HepG2 (cell line): ENCODE measurements at regions not wholly inside any gene's neighbourhood (a gene's known extent, or its start where the extent isn't known, plus 50 kb on each side); places are given as distances from the start of the nearest gene placed in this dataset.

ENCODE experiments used
- ATAC-seq: fragments of 200-7000 bp; cut with Tn5 transposase; 3 replicates; pipeline ENCODE4 v1.9.1; 2020; ENCODE audit warnings: mild to moderate bottlenecking, moderate library complexity
- BruUV-seq: library from RNA; stranded (reverse); fragments of 400-500 nt; replicated peaks from 2 replicates; lab custom pipeline; 2021; lab: Mats Ljungman, UMichigan
- CTCF ChIA-PET: fragments of 300-600 bp; formaldehyde crosslinking; extraction: SDS; loops from one replicate; lab custom pipeline; 2021; ENCODE audit warnings: low total read pairs, inconsistent platforms, low intra/inter-chr PET ratio; lab: Yijun Ruan, JAX
- POLR2A ChIA-PET: fragments of 350-600 bp; sonication (Branson Sonifier 250); formaldehyde crosslinking; loops from one replicate; lab custom pipeline; 2020; ENCODE audit warnings: antibody characterized with exemption, inconsistent platforms; lab: Yijun Ruan, JAX
- DNase-seq: peaks from one replicate; pipeline ENCODE4 v3.0.0-alpha.2; 2015; ENCODE audit warnings: low spot score
- FAIRE-seq: peaks from 3 replicates; lab custom pipeline; 2011; peaks lifted over from hg19 to GRCh38; lab: Jason Lieb, UNC
- H2AFZ ChIP-seq: one replicate; pipeline ENCODE4 v1.6.1; 2011; ENCODE audit warnings: low read length, inconsistent platforms
- H3K27ac ChIP-seq: fragments of 300-600 bp; 3 replicates; pipeline ENCODE4 v1.8.0; 2011; ENCODE audit warnings: mixed run types, mild to moderate bottlenecking, mixed read lengths, low read length, inconsistent platforms; ENCODE audit not compliant: insufficient read depth; ENCODE audit errors: extremely low read length
- H3K27me3 ChIP-seq, 2 experiments: fragments of 200-600 bp in 1 of 2; 2 replicates in 1 of 2; 3 replicates in 1 of 2; pipeline versions ENCODE4 v1.6.0 to v1.8.0; 2011; ENCODE audit warnings: low read length in 2 of 2, mild to moderate bottlenecking in 2 of 2, moderate library complexity in 2 of 2, inconsistent platforms in 1 of 2; ENCODE audit not compliant: insufficient read depth in 2 of 2, control insufficient read depth in 1 of 2
- H3K36me3 ChIP-seq, 2 experiments: fragments of 200-600 bp in 1 of 2; replicated peaks in 1 of 2; 2 replicates in 1 of 2; 3 replicates in 1 of 2; pipeline versions ENCODE4 v1.5.1 to v1.8.0; 2011; ENCODE audit warnings: low read length in 2 of 2, inconsistent platforms in 1 of 2; ENCODE audit not compliant: insufficient read depth in 2 of 2, control insufficient read depth in 1 of 2
- H3K4me1 ChIP-seq: 2 replicates; pipeline ENCODE4 v1.5.1; 2012; ENCODE audit warnings: low read length, inconsistent platforms; ENCODE audit not compliant: insufficient read depth
- H3K4me2 ChIP-seq: 2 replicates; pipeline ENCODE4 v1.6.0; 2011; ENCODE audit warnings: low read depth, low read length, inconsistent platforms
- H3K4me3 ChIP-seq, 3 experiments: fragments of 200-600 bp in 1 of 3; sonication (generic), shearing (Covaris generic) in 1 of 3; replicated peaks in 1 of 3; 2 replicates each; pipeline ENCODE4 v1.5.1; 2011 to 2016; ENCODE audit warnings: low read length in 3 of 3, inconsistent platforms in 2 of 3, low read depth in 2 of 3, mild to moderate bottlenecking in 2 of 3, control low read depth in 1 of 3, mixed read lengths in 1 of 3; ENCODE audit not compliant: insufficient read depth in 1 of 3
- H3K79me2 ChIP-seq: one replicate; pipeline ENCODE4 v1.6.1; 2011; ENCODE audit warnings: low read length, inconsistent platforms; ENCODE audit not compliant: insufficient read depth
- H3K9ac ChIP-seq: 2 replicates; pipeline ENCODE4 v1.6.0; 2011; ENCODE audit warnings: mild to moderate bottlenecking, low read depth, low read length, inconsistent platforms; ENCODE audit not compliant: insufficient read depth
- H3K9me3 ChIP-seq: 2 replicates; pipeline ENCODE4 v1.5.1; 2012; ENCODE audit warnings: mild to moderate bottlenecking, low read length
- H4K20me1 ChIP-seq: 2 replicates; pipeline ENCODE4 v1.6.0; 2011; ENCODE audit warnings: inconsistent platforms, mild to moderate bottlenecking, low read length, moderate library complexity; ENCODE audit not compliant: insufficient read depth
- ADNP ChIP-seq: sonication (generic); formaldehyde crosslinking; IDR thresholded peaks from 2 replicates; pipeline ENCODE4 v1.4.0; 2020; ENCODE audit warnings: missing genetic modification reagents
- EHMT2 ChIP-seq: fragments of 200-600 bp; sonication (generic); IDR thresholded peaks from 2 replicates; pipeline ENCODE4 v1.7.0; 2017; ENCODE audit warnings: antibody characterized with exemption, low read depth, low read length, borderline replicate concordance
- KAT7 ChIP-seq: IDR thresholded peaks from 2 replicates; pipeline ENCODE4 v1.6.1; 2018; ENCODE audit warnings: borderline replicate concordance, missing compliant biosample characterization
- RFX3 ChIP-seq: IDR thresholded peaks from 2 replicates; pipeline ENCODE4 v1.6.1; 2016; ENCODE audit warnings: missing biosample characterization, missing genetic modification reagents
- RFXANK ChIP-seq: IDR thresholded peaks from 2 replicates; pipeline ENCODE4 v1.6.1; 2016
- SP5 ChIP-seq: IDR thresholded peaks from 2 replicates; pipeline ENCODE4 v1.6.1; 2016; ENCODE audit warnings: low read depth, borderline replicate concordance
- TBL1XR1 ChIP-seq: fragments of 150-350 bp; IDR thresholded peaks from 2 replicates; pipeline ENCODE4 v1.6.1; 2014; ENCODE audit warnings: borderline replicate concordance, low read length; ENCODE audit not compliant: partially characterized antibody
- ZNF510 ChIP-seq: sonication (generic); formaldehyde crosslinking; IDR thresholded peaks from 2 replicates; pipeline ENCODE4 v1.4.0; 2020; ENCODE audit warnings: low read depth, mild to moderate bottlenecking, missing genetic modification reagents
- ZNF614 ChIP-seq: IDR thresholded peaks from 2 replicates; pipeline ENCODE4 v1.6.1; 2018; ENCODE audit warnings: missing biosample characterization, missing genetic modification reagents, inconsistent platforms, borderline replicate concordance
- ZNF737 ChIP-seq: sonication (generic); formaldehyde crosslinking; IDR thresholded peaks from 2 replicates; pipeline ENCODE4 v1.5.0; 2020; ENCODE audit warnings: missing genetic modification reagents, mild to moderate bottlenecking, borderline replicate concordance
- WGBS: methylation state at CpG from one replicate; pipeline ENCODE4 v1.1.6; 2017; ENCODE audit warnings: low lambda C conversion rate; 5-methylcytosine and 5-hydroxymethylcytosine counted together
- in situ Hi-C: cut with HindIII; loops from 2 replicates; pipeline ENCODE4 v1.10.0; 2017; ENCODE audit warnings: low pct_unique_long_range_greater_than_20kb; ENCODE audit not compliant: extremely low pct_ligation_motif_present
- intact Hi-C: fragments of 100-400 bp; cut with micrococcal nuclease; formaldehyde crosslinking; loops from one replicate; pipeline ENCODE4 v1.10.0; 2022; ENCODE audit not compliant: unreplicated experiment
- TF ChIP-seq, protein P1 (sequence below): fragments of 450-650 bp; IDR thresholded peaks from 2 replicates; pipeline ENCODE4 v1.6.1; 2017
- TF ChIP-seq, protein P2 (sequence below): sonication (generic); formaldehyde crosslinking; IDR thresholded peaks from 2 replicates; pipeline ENCODE4 v1.4.0; 2020; ENCODE audit warnings: missing genetic modification reagents
- TF ChIP-seq, protein P3 (sequence below): sonication (generic); formaldehyde crosslinking; IDR thresholded peaks from 2 replicates; pipeline ENCODE4 v1.5.1; 2020; ENCODE audit warnings: missing genetic modification reagents, mild to moderate bottlenecking, borderline replicate concordance
- TF ChIP-seq, protein P4 (sequence below): sonication (generic); formaldehyde crosslinking; IDR thresholded peaks from 2 replicates; pipeline ENCODE4 v1.5.0; 2020; ENCODE audit warnings: mild to moderate bottlenecking, missing genetic modification reagents, borderline replicate concordance

DNA sequence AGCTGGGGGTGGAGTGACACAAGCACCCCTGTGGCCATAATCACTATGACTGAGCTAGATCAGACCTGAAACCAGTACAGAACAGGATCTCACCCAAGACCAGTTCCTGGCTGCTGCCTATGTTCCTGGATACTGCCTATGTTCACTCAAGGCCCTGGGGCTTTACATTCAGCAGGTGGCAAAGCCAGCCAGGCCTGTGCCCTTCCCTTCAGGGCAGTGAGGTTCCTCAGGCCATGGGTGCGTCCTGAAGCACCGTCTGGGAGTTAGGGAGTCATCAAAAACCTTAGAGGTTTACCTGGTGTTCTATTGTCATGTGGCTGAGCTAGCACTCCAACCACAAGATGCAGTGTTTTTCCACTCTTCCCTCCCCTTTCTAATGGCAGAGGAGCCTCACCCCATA lies 419.8 kb downstream of the TMEM232 start:
- H3K9ac ChIP-seq: no peak overlapping the region
- H3K27ac ChIP-seq: no peak overlapping the region
- no peaks in the 10 kb centered on the region for H4K20me1 ChIP-seq
- ChIA-PET POLR2A (no interaction called here), CTCF (no interaction called here)
- intact Hi-C loops: no loop called here
- WGBS: 0% methylated on average over 2 of the region's 2 CpGs
- no peaks in the 10 kb centered on the region for H3K36me3 ChIP-seq
- peaks cover 4% of the 10 kb centered on the region; the same call in 1 of the 2 replicates for H3K9me3 ChIP-seq
- H2AFZ ChIP-seq: no peak overlapping the region
- BruUV-seq: no TSS peak
- peaks cover 7% of the 10 kb centered on the region; the same call in 1 of the 2 replicates for H3K4me1 ChIP-seq
- in situ Hi-C loops: no loop called here
- FAIRE-seq (no peak), DNase-seq (no peak), ATAC-seq (no peak)
- no peaks in the 10 kb centered on the region for H3K27me3 ChIP-seq
- H3K4me2 ChIP-seq: no peak overlapping the region
- no peak overlapping the region for H3K4me3 ChIP-seq
- no peaks in the 10 kb centered on the region for H3K79me2 ChIP-seq
- TF ChIP-seq, protein P1, sequence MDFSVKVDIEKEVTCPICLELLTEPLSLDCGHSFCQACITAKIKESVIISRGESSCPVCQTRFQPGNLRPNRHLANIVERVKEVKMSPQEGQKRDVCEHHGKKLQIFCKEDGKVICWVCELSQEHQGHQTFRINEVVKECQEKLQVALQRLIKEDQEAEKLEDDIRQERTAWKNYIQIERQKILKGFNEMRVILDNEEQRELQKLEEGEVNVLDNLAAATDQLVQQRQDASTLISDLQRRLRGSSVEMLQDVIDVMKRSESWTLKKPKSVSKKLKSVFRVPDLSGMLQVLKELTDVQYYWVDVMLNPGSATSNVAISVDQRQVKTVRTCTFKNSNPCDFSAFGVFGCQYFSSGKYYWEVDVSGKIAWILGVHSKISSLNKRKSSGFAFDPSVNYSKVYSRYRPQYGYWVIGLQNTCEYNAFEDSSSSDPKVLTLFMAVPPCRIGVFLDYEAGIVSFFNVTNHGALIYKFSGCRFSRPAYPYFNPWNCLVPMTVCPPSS: no peak
- TF ChIP-seq, protein P2, sequence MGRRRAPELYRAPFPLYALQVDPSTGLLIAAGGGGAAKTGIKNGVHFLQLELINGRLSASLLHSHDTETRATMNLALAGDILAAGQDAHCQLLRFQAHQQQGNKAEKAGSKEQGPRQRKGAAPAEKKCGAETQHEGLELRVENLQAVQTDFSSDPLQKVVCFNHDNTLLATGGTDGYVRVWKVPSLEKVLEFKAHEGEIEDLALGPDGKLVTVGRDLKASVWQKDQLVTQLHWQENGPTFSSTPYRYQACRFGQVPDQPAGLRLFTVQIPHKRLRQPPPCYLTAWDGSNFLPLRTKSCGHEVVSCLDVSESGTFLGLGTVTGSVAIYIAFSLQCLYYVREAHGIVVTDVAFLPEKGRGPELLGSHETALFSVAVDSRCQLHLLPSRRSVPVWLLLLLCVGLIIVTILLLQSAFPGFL (CRISPR knock-in tag): no peak
- no peak for TF ChIP-seq RFX3
- TF ChIP-seq ZNF614 (CRISPR knock-in tag): no peak
- TF ChIP-seq, protein P3, sequence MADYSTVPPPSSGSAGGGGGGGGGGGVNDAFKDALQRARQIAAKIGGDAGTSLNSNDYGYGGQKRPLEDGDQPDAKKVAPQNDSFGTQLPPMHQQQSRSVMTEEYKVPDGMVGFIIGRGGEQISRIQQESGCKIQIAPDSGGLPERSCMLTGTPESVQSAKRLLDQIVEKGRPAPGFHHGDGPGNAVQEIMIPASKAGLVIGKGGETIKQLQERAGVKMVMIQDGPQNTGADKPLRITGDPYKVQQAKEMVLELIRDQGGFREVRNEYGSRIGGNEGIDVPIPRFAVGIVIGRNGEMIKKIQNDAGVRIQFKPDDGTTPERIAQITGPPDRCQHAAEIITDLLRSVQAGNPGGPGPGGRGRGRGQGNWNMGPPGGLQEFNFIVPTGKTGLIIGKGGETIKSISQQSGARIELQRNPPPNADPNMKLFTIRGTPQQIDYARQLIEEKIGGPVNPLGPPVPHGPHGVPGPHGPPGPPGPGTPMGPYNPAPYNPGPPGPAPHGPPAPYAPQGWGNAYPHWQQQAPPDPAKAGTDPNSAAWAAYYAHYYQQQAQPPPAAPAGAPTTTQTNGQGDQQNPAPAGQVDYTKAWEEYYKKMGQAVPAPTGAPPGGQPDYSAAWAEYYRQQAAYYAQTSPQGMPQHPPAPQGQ (CRISPR knock-in tag): no peak
- TF ChIP-seq ADNP: no peak
- TF ChIP-seq ZNF737 (CRISPR knock-in tag): no peak
- no peak for TF ChIP-seq TBL1XR1
- no peak for TF ChIP-seq ZNF510 (CRISPR knock-in tag)
- TF ChIP-seq SP5 (CRISPR knock-in tag): no peak
- TF ChIP-seq RFXANK (CRISPR knock-in tag): no peak
- no peak for TF ChIP-seq KAT7 (CRISPR knock-in tag)
- TF ChIP-seq, protein P4, sequence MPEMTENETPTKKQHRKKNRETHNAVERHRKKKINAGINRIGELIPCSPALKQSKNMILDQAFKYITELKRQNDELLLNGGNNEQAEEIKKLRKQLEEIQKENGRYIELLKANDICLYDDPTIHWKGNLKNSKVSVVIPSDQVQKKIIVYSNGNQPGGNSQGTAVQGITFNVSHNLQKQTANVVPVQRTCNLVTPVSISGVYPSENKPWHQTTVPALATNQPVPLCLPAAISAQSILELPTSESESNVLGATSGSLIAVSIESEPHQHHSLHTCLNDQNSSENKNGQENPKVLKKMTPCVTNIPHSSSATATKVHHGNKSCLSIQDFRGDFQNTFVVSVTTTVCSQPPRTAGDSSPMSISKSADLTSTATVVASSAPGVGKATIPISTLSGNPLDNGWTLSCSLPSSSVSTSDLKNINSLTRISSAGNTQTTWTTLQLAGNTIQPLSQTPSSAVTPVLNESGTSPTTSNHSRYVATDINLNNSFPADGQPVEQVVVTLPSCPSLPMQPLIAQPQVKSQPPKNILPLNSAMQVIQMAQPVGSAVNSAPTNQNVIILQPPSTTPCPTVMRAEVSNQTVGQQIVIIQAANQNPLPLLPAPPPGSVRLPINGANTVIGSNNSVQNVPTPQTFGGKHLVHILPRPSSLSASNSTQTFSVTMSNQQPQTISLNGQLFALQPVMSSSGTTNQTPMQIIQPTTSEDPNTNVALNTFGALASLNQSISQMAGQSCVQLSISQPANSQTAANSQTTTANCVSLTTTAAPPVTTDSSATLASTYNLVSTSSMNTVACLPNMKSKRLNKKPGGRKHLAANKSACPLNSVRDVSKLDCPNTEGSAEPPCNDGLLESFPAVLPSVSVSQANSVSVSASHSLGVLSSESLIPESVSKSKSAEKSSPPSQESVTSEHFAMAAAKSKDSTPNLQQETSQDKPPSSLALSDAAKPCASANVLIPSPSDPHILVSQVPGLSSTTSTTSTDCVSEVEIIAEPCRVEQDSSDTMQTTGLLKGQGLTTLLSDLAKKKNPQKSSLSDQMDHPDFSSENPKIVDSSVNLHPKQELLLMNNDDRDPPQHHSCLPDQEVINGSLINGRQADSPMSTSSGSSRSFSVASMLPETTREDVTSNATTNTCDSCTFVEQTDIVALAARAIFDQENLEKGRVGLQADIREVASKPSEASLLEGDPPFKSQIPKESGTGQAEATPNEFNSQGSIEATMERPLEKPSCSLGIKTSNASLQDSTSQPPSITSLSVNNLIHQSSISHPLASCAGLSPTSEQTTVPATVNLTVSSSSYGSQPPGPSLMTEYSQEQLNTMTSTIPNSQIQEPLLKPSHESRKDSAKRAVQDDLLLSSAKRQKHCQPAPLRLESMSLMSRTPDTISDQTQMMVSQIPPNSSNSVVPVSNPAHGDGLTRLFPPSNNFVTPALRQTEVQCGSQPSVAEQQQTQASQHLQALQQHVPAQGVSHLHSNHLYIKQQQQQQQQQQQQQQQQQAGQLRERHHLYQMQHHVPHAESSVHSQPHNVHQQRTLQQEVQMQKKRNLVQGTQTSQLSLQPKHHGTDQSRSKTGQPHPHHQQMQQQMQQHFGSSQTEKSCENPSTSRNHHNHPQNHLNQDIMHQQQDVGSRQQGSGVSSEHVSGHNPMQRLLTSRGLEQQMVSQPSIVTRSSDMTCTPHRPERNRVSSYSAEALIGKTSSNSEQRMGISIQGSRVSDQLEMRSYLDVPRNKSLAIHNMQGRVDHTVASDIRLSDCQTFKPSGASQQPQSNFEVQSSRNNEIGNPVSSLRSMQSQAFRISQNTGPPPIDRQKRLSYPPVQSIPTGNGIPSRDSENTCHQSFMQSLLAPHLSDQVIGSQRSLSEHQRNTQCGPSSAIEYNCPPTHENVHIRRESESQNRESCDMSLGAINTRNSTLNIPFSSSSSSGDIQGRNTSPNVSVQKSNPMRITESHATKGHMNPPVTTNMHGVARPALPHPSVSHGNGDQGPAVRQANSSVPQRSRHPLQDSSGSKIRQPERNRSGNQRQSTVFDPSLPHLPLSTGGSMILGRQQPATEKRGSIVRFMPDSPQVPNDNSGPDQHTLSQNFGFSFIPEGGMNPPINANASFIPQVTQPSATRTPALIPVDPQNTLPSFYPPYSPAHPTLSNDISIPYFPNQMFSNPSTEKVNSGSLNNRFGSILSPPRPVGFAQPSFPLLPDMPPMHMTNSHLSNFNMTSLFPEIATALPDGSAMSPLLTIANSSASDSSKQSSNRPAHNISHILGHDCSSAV (CRISPR knock-in tag): no peak
- TF ChIP-seq EHMT2: no peak
